ENCODE measurements at regions not wholly inside any gene's neighbourhood (a gene's known extent, or its start where the extent isn't known, plus 50 kb on each side); places are given as distances from the start of the nearest gene placed in this dataset.

GRCh38 chr11:109148669-109149068, 273.3 kb upstream of the C11orf87 start:
- H3K4me3 Mint-ChIP-seq (ENCODE audit: unreplicated experiment): no peak overlapping the region
- POLR2A ChIA-PET: interaction anchor here (1.3 kb wide), 1 partner anchor 20 kb away, joined by 3 read pairs; no protein-coding TSS in a partner anchor
- intact Hi-C loops (cut with micrococcal nuclease): no loop called here
- BruUV-seq (replicated peaks): no TSS peak
- no peaks in the 10 kb centered on the region for H3K9me3 Mint-ChIP-seq (ENCODE audit: unreplicated experiment)
- H3K27me3 Mint-ChIP-seq (ENCODE audit: insufficient read depth, unreplicated experiment): no peaks in the 10 kb centered on the region
- H3K4me1 Mint-ChIP-seq (ENCODE audit: insufficient read depth, unreplicated experiment): no peaks in the 10 kb centered on the region
- no peak for TF ChIP-seq CTCF (IDR thresholded peaks at IDR 0.05; ENCODE audit: unreplicated experiment)
- H3K27ac Mint-ChIP-seq (ENCODE audit: low read depth, unreplicated experiment): no peak overlapping the region
- H3K36me3 Mint-ChIP-seq (ENCODE audit: insufficient read depth, unreplicated experiment): no peaks in the 10 kb centered on the region
- DNase-seq (ENCODE audit: unreplicated experiment): no peak
- CTCF ChIA-PET: no interaction called here

- intact Hi-C loops (cut with micrococcal nuclease): no loop called here
- DNase-seq (ENCODE audit: unreplicated experiment): no peak
- no TSS peak for BruUV-seq (replicated peaks)
- Mint-ChIP-seq H3K36me3 (ENCODE audit: insufficient read depth, unreplicated experiment) (no peaks in the 10 kb centered on the region), H3K27ac (ENCODE audit: low read depth, unreplicated experiment) (no peak overlapping the region), H3K9me3 (ENCODE audit: unreplicated experiment) (no peaks in the 10 kb centered on the region), H3K4me3 (ENCODE audit: unreplicated experiment) (no peak overlapping the region), H3K27me3 (ENCODE audit: insufficient read depth, unreplicated experiment) (no peaks in the 10 kb centered on the region), H3K4me1 (ENCODE audit: insufficient read depth, unreplicated experiment) (no peaks in the 10 kb centered on the region)
- POLR2A ChIA-PET: interaction anchor here (0.6 kb wide), 1 partner anchor 9 kb away, joined by 3 read pairs; no protein-coding TSS in a partner anchor
- CTCF ChIA-PET: no interaction called here
- TF ChIP-seq CTCF (IDR thresholded peaks at IDR 0.05; ENCODE audit: unreplicated experiment): no peak
Measured at GRCh38 chr11:109150581-109150980, 271.4 kb upstream of the C11orf87 start.

GRCh38 chr11:109153836-109154235, 268.2 kb upstream of the C11orf87 start:
- Mint-ChIP-seq H3K27ac (ENCODE audit: low read depth, unreplicated experiment) (no peak overlapping the region), H3K4me3 (ENCODE audit: unreplicated experiment) (no peak overlapping the region), H3K36me3 (ENCODE audit: insufficient read depth, unreplicated experiment) (no peaks in the 10 kb centered on the region), H3K4me1 (ENCODE audit: insufficient read depth, unreplicated experiment) (no peaks in the 10 kb centered on the region), H3K27me3 (ENCODE audit: insufficient read depth, unreplicated experiment) (no peaks in the 10 kb centered on the region), H3K9me3 (ENCODE audit: unreplicated experiment) (peaks cover 12% of the 10 kb centered on the region)
- no peak for TF ChIP-seq CTCF (IDR thresholded peaks at IDR 0.05; ENCODE audit: unreplicated experiment)
- no TSS peak for BruUV-seq (replicated peaks)
- intact Hi-C loops (cut with micrococcal nuclease): no loop called here
- ChIA-PET CTCF (interaction anchor here (0.7 kb wide), 1 partner anchor 181 kb away, joined by 3 read pairs; no protein-coding TSS in a partner anchor), POLR2A (no interaction called here)
- DNase-seq (ENCODE audit: unreplicated experiment): no peak

- BruUV-seq (replicated peaks): no TSS peak
- H3K27ac Mint-ChIP-seq (ENCODE audit: low read depth, unreplicated experiment): no peak overlapping the region
- intact Hi-C loops (cut with micrococcal nuclease): no loop called here
- ChIA-PET POLR2A (no interaction called here), CTCF (no interaction called here)
- no peak overlapping the region for H3K4me3 Mint-ChIP-seq (ENCODE audit: unreplicated experiment)
- H3K9me3 Mint-ChIP-seq (ENCODE audit: unreplicated experiment): peaks cover 17% of the 10 kb centered on the region
- no peak for DNase-seq (ENCODE audit: unreplicated experiment)
- no peaks in the 10 kb centered on the region for H3K4me1 Mint-ChIP-seq (ENCODE audit: insufficient read depth, unreplicated experiment)
- no peaks in the 10 kb centered on the region for H3K36me3 Mint-ChIP-seq (ENCODE audit: insufficient read depth, unreplicated experiment)
- TF ChIP-seq CTCF (IDR thresholded peaks at IDR 0.05; ENCODE audit: unreplicated experiment): no peak
- H3K27me3 Mint-ChIP-seq (ENCODE audit: insufficient read depth, unreplicated experiment): no peaks in the 10 kb centered on the region
Measured at GRCh38 chr11:109155291-109155690, 266.7 kb upstream of the C11orf87 start.
